D341Med (cell line): ENCODE measurements at regions not wholly inside any gene's neighbourhood (a gene's known extent, or its start where the extent isn't known, plus 50 kb on each side); places are given as distances from the start of the nearest gene placed in this dataset.

Source experiments
- DNase-seq: peaks from one replicate; pipeline ENCODE4 v3.0.0; 2012; ENCODE audit warnings: low spot score

DNA sequence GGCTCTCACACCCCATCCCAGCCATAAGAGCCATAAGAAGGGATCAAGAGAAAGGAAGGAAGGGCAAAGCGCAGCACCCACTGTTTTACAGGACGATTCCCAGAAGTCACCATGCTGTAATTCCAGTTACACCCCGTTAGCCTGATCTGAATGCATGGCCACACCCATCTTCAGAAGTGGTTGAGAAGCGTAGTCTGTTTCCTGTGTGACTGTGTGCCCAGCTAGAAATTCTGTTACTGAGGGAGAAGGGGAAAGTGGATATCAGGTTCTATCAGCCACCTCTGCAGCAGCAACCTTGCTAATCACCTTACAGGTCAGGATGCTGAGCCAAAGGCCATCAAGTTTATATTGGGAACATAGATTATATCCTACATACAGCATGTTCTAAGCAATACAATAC is 260.0 kb downstream of the ABHD5 start:
- no peak for DNase-seq

DNA sequence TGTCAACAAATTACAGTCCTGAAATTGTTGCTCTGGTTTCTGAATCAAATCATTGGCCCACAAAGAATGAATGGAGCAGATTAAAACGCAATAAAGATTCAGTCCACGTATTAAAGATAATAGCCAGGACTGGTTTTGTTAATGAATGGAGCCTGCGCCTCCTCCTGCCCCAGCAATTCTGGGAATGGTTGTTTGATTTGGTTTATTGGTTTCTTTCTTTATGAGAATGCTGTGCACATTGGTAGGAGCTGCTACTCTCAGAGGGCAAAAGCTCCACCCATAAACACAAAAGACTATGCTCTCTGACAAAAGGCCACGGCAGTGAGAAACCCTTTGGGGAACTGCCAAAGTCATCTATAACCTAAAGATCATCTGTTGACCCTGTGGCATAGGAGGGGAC is 261.1 kb downstream of the ABHD5 start:
- DNase-seq: no peak

DNA sequence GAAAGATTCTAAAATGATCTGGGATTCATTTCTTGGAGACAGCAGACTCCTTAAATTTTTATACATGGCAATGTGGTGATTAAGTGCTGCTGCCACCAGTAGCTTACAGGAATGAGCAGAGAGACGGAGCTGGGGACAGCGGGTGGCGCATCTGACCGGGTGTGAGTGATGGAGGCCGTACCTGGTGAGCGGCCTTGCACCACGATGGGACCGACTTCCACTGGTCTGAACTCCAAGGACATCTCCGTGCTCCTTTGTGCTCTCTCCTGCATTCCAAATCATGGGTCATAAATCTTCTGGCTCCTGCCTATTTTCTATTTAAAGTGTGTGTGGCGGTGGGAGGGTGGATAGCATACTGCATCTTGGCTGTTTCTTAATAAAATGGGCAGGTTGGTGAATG is 262.6 kb downstream of the ABHD5 start:
- no peak for DNase-seq

DNA sequence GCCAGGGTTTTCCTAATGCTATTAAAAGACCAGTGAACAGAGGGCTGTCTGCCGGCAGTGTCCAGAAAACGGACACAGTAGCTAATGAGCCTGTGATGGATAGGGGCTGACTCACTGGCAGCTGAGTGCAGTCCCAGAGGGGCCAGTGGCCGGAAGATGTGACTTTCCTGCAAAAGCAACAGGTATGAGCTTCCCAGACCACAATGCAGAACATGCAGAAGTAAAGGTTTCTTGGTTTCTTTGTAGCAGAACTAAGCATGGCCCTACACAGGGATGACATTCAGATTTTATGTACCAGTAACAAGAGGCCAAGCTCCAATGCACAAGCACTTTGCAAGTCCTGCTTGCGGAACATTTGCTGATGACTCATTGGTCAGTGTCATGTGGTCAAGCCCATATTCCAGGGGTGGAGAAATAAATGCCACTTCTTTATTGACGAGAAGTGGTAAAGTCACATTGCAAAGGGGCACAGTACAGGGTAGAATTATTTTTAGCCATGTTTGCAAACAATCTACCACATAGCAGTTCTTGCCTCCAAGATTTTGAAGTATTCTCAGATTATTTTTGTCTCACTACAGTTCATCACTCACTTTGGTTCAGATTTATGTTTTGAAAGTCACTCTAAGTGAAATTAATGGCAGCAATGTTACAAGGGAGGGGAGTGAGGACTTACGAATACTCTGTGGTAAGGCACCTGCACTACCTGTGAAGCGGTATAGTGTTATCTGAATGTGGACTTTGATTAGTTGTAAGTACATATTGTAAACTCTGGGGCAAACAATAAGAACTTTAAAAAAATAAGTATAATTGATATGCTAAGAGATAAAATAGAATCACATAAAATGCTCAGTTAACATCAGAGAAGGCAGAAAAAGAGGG is 263.3 kb downstream of the ABHD5 start:
- DNase-seq: no peak

DNA sequence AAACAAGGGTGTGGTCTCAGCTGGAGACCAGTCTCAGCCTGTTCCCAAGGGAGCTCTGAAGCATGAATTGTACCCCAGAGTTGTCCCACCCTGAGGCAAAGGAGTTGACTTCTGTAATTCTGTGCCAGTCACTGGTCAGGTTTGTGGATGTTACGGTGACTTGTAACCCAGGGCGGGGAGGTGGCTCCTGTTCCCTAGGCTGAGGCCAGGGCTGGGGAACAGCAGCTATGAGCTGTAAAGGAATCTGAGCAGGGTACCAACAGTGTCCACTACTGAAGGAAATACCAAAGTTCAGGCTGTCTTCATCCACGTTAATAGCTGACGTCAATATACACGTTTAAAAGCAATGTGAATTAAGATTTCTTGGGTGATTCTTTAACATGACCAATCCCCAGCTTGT is 266.2 kb downstream of the ABHD5 start:
- no peak for DNase-seq

DNA sequence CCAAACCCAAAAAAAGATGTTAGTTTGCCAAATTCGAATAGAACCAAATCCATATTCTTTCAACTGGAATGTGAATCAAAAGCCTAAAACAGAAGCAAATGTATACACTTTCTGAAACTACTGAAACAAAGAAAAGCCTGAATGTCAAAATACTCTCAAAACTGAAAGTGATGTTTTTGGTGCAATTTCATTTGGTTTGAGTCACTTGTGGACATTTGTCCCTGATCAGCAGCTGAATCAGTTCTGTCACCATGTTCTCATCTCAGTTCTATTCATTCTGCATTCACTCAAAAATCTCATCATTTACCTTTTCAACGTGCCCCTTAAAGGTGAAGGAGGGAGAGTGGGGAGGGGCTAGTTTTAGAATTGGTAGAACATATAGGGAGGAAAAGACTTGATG is 266.8 kb downstream of the ABHD5 start:
- DNase-seq: no peak

DNA sequence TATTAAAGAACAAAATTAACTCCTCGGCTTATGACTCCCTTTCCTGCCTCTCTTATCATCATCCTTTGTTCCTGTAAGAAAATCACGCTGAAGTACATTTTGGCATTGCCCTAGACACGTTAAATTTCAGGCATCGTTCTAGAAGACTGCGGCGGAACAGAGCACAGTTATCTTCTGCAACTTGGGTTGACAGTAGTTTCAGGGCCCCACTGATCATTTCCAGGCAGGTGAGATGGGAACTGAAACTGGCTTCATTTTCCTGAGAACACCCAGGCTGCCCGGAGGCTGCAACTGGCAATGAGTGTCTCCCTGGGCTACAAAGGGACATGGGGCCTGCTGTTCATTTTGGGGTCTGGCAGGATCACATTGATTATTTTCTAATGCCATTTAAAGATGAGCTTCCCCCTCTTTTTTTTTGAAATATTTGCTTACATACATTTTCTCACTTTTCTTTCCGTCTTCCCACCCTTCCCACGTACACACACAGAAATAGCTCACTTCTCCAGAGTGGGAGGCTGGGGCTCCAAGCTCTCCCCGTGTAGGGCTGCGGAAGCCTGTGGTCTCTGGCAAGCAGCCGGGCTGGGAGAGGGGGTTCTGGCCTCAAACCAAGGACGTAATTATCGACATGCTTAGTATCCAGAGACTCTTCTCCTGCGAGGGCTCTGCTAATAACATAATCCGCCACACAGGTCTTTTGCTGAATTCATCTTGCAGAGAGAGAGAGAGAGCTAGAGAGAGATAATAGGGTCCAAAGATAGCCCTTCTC is 267.4 kb downstream of the ABHD5 start:
- DNase-seq: peak; percentile 64

DNA sequence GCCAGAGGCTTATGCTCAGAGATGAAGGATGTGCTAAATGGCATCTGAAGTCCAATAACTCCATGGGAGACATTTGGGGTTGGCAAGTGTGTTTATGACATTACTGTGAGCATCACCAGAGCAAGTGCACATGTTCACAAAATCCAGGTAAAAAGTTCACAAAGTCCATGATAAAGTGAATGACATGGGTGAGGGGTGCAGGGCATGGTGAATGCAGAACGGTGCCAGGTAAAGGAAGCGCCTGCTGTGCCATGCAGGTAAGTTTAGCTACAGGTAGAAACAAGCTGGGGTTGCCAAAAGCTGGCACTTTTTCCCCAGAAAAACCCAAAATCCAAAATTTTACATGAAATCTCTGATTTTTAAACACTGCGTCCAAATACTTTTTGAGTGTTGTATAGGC is 268.2 kb downstream of the ABHD5 start:
- DNase-seq: no peak

DNA sequence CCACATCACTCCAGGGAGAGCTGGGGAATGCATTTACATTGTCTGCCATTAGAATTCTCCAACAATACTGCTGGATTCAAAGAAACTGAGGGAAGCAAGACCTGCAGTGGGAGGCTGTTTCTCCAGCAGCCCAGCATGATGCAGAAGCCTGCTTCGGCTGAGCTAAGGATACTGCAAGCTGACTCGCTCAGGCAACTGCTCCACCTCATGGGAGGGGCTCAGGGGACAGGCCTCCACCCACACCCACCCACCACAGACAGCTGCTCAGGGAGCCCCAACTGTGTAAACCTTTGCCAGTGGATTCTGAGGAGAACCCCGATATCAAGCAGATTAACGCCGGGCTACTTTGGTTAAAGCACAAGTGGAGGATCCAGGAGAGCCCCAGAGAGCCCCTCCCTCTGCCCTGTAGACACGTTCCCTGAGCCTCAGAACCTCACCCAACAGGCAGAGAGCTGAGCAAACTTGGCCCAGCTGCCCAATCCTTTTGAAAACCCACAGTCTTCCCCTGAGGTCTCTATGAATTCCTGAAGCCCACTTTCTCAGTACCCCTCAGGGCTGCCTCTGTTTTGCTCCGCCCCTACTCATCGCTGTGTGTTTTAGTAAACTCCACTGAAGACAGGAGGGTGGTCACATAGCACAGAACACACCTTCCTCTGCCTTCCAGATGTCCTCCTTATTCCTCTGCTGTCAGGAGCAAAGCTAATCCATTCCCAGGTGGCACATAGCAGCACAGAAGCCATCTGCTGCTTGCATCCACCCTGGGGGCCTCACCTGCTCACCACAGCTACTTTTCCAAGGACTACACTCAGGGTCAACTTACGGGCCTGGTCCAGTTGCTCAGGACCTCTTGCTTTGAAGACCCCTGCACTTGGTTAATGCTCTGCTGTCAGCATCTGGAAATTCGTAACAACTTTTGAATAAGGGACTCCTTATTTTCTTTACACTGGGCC is 269.0 kb downstream of the ABHD5 start:
- peak; percentile 73 for DNase-seq

DNA sequence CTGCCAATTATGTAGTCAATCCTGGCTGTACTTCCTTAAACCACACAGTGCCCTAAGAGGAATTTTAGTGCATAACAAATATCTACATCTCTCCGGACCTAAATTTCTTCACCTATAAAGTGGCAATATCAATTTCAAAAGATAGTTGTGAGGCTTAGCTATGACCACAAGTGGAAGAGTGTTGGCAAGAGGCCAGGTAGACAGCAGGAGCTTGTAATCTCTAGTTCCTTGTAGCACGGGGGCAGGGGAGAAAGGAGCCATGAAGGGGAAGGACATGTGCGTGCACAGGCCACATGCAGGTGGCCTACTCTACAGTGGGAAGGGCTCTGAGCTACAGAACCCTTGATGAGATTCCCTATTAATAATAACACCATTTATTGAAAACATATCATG is 269.7 kb downstream of the ABHD5 start:
- peak; percentile 64 for DNase-seq

DNA sequence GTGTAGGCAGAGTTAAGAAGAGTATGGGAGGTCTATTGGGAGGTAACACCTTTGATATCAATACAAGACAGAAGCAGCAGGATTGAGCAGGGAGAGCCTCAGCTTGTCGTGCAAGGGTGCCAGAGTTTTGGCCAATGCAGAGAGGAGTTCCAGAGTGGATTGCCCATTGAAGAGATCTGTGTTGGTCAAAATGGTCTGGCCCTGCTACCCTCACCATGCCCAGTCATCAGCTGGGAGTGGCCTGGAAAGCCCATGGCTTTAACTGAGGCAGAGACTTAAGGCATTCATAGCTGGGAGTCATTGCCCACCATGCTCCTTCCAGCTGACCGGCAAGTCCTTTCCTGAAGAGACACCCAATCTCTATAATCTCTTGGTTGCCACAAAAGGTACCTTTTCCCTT is 271.3 kb downstream of the ABHD5 start:
- no peak for DNase-seq

DNA sequence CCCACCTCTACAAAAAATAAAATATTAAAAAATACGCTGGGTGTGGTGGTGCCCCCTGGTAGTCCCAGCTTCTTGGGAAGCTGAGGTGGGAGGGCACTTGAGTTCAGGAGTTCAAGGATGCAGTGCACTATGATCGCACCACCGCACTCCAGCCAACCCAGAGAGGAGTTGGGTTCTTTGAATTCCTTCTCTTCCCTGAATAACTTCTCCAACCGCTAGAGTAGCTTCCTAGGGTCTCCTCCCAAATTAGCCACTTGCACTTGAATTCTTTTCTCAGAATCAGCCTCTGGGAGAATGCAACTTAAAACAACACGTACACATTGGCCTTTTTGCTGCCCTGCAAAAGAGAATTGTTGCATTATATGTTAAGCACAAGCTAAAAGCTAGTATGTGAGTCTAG is 272.5 kb downstream of the ABHD5 start:
- DNase-seq: no peak

DNA sequence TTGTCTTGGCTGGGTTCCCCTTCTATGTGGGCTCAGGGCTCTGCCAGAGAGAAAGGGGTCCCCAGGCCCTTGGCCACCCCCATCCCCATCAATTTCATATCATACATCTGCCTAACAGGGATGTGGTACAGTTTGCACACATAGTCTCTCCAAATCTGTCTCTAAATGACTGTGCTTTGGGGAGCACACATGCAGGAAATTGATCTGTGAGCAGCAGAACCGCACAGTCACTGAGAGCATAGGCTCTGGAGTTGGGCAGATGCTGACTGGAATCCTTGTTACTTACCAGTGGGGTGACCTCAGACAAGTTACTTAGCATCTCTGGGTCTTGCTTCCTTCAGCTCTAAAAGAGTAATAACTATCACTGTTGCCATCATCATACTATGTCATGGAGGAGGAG is 273.9 kb downstream of the ABHD5 start:
- no peak for DNase-seq

DNA sequence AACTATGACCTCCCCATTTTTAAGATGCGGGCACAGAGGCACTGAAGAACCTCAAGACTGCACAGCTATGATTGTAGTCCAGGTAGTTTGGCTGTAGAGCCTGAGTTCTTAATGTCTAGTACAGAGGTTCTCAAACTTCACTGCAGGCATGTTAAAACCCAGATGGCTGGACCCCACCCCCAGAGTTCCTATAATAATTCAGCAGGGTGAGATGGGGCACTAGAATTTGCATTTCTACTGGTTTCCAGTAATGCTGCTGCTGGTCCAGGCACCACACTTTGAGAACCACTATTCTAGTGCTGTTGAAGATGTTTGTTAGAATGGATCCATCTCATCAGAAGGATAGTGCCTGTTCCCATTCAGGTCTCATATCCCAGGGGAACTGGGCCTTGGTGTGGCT is 274.9 kb downstream of the ABHD5 start:
- no peak for DNase-seq

DNA sequence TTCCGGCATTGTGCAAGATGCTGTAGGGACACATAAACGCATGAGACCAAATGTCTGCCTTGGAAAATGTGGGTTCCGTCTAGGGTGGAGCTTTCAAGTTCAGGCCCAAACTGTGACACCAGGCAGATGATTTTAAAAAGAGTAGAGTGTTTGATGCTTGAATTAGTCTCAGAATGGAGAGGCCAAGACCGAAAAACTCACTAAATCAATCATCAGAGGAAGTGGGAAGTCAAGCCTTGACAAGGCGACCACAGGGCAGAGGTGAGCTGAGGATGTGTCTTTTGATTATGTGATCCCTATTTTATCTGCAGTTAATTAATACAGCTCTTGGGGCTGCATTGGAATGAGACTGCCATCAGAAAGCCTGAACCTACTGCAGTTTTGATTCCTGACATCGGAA is 275.4 kb downstream of the ABHD5 start:
- no peak for DNase-seq

DNA sequence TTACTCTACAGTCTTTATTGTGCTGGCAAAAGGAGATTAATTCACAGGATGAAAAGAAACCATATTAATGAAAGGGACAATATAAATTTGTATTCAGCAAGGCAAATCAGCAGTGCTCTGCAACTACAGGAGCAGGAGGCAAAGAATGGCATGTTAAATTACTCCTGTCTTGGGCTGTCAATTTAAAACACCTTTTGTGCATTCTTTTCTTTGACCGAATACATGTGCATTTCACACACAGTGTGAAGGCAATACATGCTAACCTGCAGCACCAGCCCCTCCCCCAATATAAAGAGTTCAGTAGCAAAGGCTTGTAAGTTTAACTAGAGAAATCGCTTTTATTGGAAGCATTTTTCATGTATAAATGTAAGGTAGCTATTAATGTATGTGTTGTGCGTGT is 275.2 kb upstream of the TOPAZ1 start:
- no peak for DNase-seq

DNA sequence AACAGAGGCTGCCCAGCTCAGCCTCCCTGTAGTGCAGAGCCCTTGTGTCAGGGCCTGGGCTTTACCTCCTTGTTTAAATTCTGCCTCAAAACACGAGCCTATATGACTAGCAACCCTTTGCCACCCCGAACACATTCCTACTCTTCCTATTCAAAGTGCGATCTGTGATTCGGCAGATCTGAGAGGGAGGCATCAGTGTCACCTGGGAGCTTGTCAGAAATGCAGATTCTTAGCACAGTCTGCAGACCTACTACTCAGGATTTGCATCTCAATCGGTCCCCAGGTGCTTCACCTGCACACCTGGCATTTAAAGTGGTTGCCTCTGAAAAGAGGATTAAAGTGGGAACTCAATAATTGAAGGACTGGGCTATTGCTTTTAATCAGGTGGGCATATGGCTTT is 273.2 kb upstream of the TOPAZ1 start:
- no peak for DNase-seq

DNA sequence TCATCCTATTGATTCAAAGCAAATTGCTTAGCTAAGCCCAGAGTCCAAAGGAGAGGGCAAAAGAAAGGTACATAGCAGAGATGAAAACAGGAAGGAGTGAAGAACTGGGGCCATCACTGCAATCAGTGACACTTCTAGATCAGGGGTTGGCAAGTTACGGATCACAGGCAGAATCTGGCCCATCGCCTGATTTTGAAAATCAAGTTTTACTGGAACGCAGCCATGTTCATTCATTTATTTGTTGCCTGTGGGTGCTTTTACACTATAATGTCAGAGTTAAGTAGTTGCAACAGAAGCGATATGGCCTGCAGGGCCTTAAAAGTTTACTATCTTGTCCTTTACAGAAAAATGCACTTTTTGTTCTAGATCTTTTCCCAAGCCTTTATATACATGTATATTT is 271.7 kb upstream of the TOPAZ1 start:
- DNase-seq: no peak

DNA sequence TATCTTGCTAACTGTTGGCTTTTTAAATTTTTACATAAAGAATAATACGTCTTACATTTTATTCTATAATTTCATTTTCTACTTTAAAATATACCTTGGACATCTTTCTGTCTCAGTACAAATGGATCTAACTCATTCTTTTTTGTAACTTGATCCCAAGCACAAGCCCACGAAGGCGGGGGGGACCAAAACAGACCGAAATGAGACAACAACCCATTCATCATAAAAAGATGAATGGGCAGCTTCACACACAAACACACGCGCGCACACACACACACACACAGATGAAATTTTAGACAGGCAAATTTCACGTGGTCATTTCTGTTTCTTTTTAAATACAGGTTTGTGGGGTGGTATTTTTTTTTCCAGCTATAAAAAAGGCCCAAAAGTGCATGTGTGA is 271.3 kb upstream of the TOPAZ1 start:
- DNase-seq: no peak

DNA sequence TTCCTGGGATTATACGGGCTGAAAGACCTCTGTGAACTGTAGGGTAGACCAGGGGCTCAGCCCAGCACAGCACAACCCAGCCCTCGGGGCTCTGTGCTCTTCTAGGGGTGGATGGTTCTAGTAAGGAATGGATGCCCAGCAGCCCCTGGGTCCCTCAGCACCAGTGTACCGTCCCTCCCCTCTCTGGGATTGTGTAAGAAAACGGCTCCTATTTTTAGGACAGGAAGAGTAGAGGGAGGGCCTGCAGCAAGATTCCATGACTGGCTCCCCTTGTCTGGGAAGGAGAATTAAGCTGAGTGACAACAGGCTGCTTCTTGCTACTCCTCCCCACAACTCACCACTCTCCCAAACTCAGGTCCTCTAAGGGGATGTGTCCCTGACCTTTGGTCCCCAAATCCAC is 270.8 kb upstream of the TOPAZ1 start:
- DNase-seq: no peak

DNA sequence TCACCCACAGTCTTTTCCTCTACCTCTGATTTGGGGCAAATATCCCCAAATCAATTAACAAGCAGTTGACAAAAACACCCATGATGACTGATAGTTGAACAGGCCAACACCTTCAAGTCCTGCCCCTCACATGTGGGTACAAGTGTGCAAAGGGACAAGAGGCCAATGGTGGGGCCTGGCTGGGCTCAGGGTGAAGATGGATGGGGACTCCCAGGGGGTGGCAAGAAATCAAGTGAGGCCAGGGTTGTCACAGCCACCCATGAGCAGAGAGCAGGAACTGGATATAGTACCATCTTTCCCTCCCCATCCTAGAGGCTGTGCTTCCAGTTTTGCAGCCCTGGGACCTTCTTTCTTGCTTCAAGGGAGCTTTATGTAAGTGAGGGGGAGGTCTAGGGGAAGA is 270.2 kb upstream of the TOPAZ1 start:
- no peak for DNase-seq

DNA sequence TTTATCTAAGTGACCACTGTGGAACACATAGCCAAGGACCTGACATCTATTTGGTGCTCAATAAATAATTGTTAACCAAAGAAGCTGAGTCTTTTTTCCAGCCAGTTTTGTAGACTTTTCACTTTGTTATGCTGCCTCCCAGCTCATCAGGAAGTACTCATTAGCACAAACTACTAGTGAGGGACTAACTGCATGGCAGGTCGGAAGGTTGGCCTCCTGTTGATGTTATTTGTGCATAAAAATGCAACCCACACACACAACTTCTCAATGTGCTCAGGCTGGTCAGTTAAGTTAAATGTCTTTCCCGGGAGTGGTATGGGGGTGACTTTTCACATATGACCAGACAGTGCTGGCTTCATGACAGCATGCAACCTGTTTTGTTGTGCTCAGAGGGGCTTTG is 263.0 kb upstream of the TOPAZ1 start:
- no peak for DNase-seq

DNA sequence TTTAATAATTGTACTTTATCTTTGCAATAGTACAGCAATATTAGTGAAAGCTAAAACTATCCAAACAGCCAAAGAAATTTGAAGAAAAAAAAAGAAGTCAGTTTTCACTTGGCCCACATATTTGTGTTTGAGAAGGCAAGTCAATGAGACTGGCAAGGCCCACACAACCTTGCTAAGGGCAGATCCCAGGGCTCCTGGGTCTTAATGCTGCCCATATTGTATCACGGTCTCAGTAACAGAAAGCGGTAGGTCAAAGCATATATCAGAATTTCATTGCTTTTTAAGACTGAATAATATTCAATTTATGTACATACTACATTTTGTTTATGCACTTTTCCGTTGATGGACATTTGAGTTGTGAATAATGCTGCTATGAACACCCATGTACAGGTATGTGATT is 262.0 kb upstream of the TOPAZ1 start:
- no peak for DNase-seq
